K562 (cell line): ENCODE measurements at regions not wholly inside any gene's neighbourhood (a gene's known extent, or its start where the extent isn't known, plus 50 kb on each side); places are given as distances from the start of the nearest gene placed in this dataset.

ENCODE experiments used
- ATAC-seq: fragments of 200-7000 bp; cut with Tn5 transposase; 3 replicates; pipeline ENCODE4 v1.9.1; 2020; ENCODE audit warnings: moderate library complexity
- BruUV-seq: library from RNA; stranded (reverse); fragments of 400-500 nt; replicated peaks from 2 replicates; lab custom pipeline; 2021; lab: Mats Ljungman, UMichigan
- CTCF ChIA-PET: fragments of 300-600 bp; formaldehyde crosslinking; extraction: SDS; loops from one replicate; lab custom pipeline; 2021; ENCODE audit warnings: low intra/inter-chr PET ratio; lab: Yijun Ruan, JAX
- POLR2A ChIA-PET: fragments of 300-600, 350-650 bp; sonication (Branson Sonifier 250); formaldehyde crosslinking; extraction: SDS; loops from one replicate; lab custom pipeline; 2021; ENCODE audit warnings: antibody characterized with exemption, inconsistent platforms; lab: Yijun Ruan, JAX
- DNase-seq, 4 experiments: peaks; one replicate each; pipeline versions ENCODE4 v3.0.0 to v3.0.0-alpha.2; 2011 to 2018; ENCODE audit warnings: low spot score in 3 of 4, mixed read lengths in 3 of 4; ENCODE audit errors: extremely low read depth in 1 of 4
- FAIRE-seq: peaks from 2 replicates; lab custom pipeline; 2011; peaks lifted over from hg19 to GRCh38; lab: Jason Lieb, UNC
- H2AFZ ChIP-seq: 2 replicates; pipeline ENCODE4 v1.6.0; 2011; ENCODE audit warnings: low read depth, low read length, control low read depth, inconsistent platforms
- H3K27ac ChIP-seq: fragments of 200-600 bp; 3 replicates; pipeline ENCODE4 v1.8.0; 2011; ENCODE audit warnings: low read depth, mild to moderate bottlenecking, control low read depth, inconsistent platforms, low read length, moderate library complexity, mixed read lengths; ENCODE audit errors: extremely low read depth
- H3K27me3 ChIP-seq, 2 experiments: fragments of 300-600 bp in 1 of 2; 2 replicates in 1 of 2; 3 replicates in 1 of 2; pipeline versions ENCODE4 v1.6.0 to v1.8.0; 2011; ENCODE audit warnings: inconsistent platforms in 2 of 2, low read length in 2 of 2, mild to moderate bottlenecking in 1 of 2, mixed read lengths in 1 of 2, moderate library complexity in 1 of 2; ENCODE audit not compliant: control insufficient read depth in 2 of 2, insufficient read depth in 2 of 2
- H3K36me3 ChIP-seq: fragments of 300-600 bp; 3 replicates; pipeline ENCODE4 v1.8.0; 2011; ENCODE audit warnings: mild to moderate bottlenecking, low read length, inconsistent platforms; ENCODE audit not compliant: control insufficient read depth, insufficient read depth
- H3K4me1 ChIP-seq, 2 experiments: fragments of 200-600 bp in 1 of 2; replicated peaks in 1 of 2; 2 replicates in 1 of 2; 3 replicates in 1 of 2; pipeline versions ENCODE4 v1.5.1 to v1.8.0; 2011; ENCODE audit warnings: inconsistent platforms in 2 of 2, low read length in 2 of 2, mild to moderate bottlenecking in 1 of 2, mixed read lengths in 1 of 2, moderate library complexity in 1 of 2; ENCODE audit not compliant: control insufficient read depth in 2 of 2, insufficient read depth in 2 of 2
- H3K4me2 ChIP-seq: 2 replicates; pipeline ENCODE4 v1.6.1; 2011; ENCODE audit warnings: low read length, control low read depth, inconsistent platforms, mixed read lengths; ENCODE audit not compliant: insufficient read depth
- H3K4me3 ChIP-seq: fragments of 200-600 bp; sonication (generic), shearing (Covaris generic); 2 replicates; pipeline ENCODE4 v1.5.1; 2016; ENCODE audit warnings: control low read depth, inconsistent platforms
- H3K79me2 ChIP-seq: fragments of 200-600 bp; 3 replicates; pipeline ENCODE4 v1.8.0; 2011; ENCODE audit warnings: low read length, inconsistent platforms; ENCODE audit not compliant: control insufficient read depth, insufficient read depth
- H3K9ac ChIP-seq, 2 experiments: 2 replicates each; pipeline versions ENCODE4 v1.6.0 to v1.6.1; 2011; ENCODE audit warnings: low read depth in 2 of 2, low read length in 2 of 2, control low read depth in 1 of 2, inconsistent platforms in 1 of 2, mild to moderate bottlenecking in 1 of 2, mixed read lengths in 1 of 2; ENCODE audit not compliant: insufficient read depth in 1 of 2
- H3K9me1 ChIP-seq: one replicate; pipeline ENCODE4 v1.6.0; 2011; ENCODE audit warnings: inconsistent platforms, mild to moderate bottlenecking, low read length, moderate library complexity; ENCODE audit not compliant: control insufficient read depth, insufficient read depth
- H3K9me3 ChIP-seq: replicated peaks from 2 replicates; pipeline ENCODE4 v1.5.1; 2011; ENCODE audit warnings: low read depth, low read length, inconsistent platforms; ENCODE audit not compliant: control insufficient read depth, insufficient read depth
- H4K20me1 ChIP-seq: replicated peaks from 2 replicates; pipeline ENCODE4 v1.6.1; 2011; ENCODE audit warnings: low read length, inconsistent platforms, mixed read lengths; ENCODE audit not compliant: control insufficient read depth, insufficient read depth
- ASH1L ChIP-seq: fragments of 450-650 bp; IDR thresholded peaks from 2 replicates; pipeline ENCODE4 v1.6.1; 2018; ENCODE audit warnings: borderline replicate concordance, mild to moderate bottlenecking, low read depth; ENCODE audit not compliant: partially characterized antibody
- BRF1 ChIP-seq: IDR thresholded peaks from 3 replicates; pipeline ENCODE4 v1.6.1; 2011; ENCODE audit warnings: borderline replicate concordance, mild to moderate bottlenecking; ENCODE audit not compliant: insufficient read length; ENCODE audit errors: extremely low read depth
- CBFA2T2 ChIP-seq: fragments of 450-650 bp; conservative IDR thresholded peaks from 2 replicates; pipeline ENCODE4 v1.6.1; 2017; ENCODE audit warnings: mild to moderate bottlenecking
- CHD2 ChIP-seq: IDR thresholded peaks from 2 replicates; pipeline ENCODE4 v1.6.1; 2011; ENCODE audit warnings: low read depth, low read length
- E2F3 ChIP-seq: fragments of 250-450 bp; sonication (Bioruptor Pico); IDR thresholded peaks from 2 replicates; pipeline ENCODE4 v1.4.0; 2020; ENCODE audit warnings: mild to moderate bottlenecking
- FOXJ2 ChIP-seq: fragments of 200-800 bp; sonication (Bioruptor generic); IDR thresholded peaks from 2 replicates; pipeline ENCODE4 v1.6.1; 2016; ENCODE audit warnings: missing genetic modification characterization, missing compliant biosample characterization
- HNRNPUL1 ChIP-seq: fragments of 200-400 bp; formaldehyde crosslinking; IDR thresholded peaks from 2 replicates; pipeline ENCODE4 v1.6.1; 2017; ENCODE audit warnings: low read length
- HSF4 ChIP-seq: fragments of 250-450 bp; sonication (Bioruptor Pico); IDR thresholded peaks from 2 replicates; pipeline ENCODE4 v2.1.2; 2022; ENCODE audit warnings: mild to moderate bottlenecking, moderate library complexity, borderline replicate concordance
- JUN ChIP-seq, 2 experiments: sonication (generic) in 1 of 2; formaldehyde crosslinking in 1 of 2; IDR thresholded peaks; 2 replicates each; pipeline versions ENCODE4 v1.6.1 to v1.8.0; 2012 to 2022; ENCODE audit warnings: borderline replicate concordance in 2 of 2, mild to moderate bottlenecking in 2 of 2, improper control_type of control experiment in 1 of 2, low read depth in 1 of 2, low read length in 1 of 2, missing genetic modification reagents in 1 of 2
- JUNB ChIP-seq: fragments of 450-650 bp; formaldehyde crosslinking; conservative IDR thresholded peaks from 2 replicates; pipeline ENCODE4 v1.4.0; 2020; ENCODE audit warnings: mild to moderate bottlenecking
- MTA2 ChIP-seq: fragments of 450-650 bp; IDR thresholded peaks from 2 replicates; pipeline ENCODE4 v1.6.1; 2016; ENCODE audit warnings: low read depth
- NFE2 ChIP-seq: IDR thresholded peaks from 2 replicates; pipeline ENCODE4 v1.6.1; 2014; ENCODE audit warnings: antibody characterized with exemption, low read depth
- RFX7 ChIP-seq: fragments of 250-450 bp; sonication (Bioruptor Pico); IDR thresholded peaks from 2 replicates; pipeline ENCODE4 v1.5.1; 2021; ENCODE audit warnings: mild to moderate bottlenecking
- RHOXF2B ChIP-seq: fragments of 250-450 bp; sonication (Bioruptor Pico); conservative IDR thresholded peaks from 2 replicates; pipeline ENCODE4 v1.5.1; 2021
- ZNF583 ChIP-seq: fragments of 250-450 bp; sonication (Bioruptor Pico); IDR thresholded peaks from 2 replicates; pipeline ENCODE4 v1.4.0; 2020
- in situ Hi-C: fragments of 300-500 bp; cut with MboI; formaldehyde crosslinking; loops from 4 replicates; pipeline ENCODE4 v1.15.0; 2018; ENCODE audit warnings: inconsistent platforms, mixed read lengths
- intact Hi-C: fragments of 100-400 bp; cut with micrococcal nuclease; formaldehyde crosslinking; loops from 2 replicates; pipeline ENCODE4 v1.14.2; 2022
- TF ChIP-seq, protein P1 (sequence below): fragments of 450-650 bp; formaldehyde crosslinking; IDR thresholded peaks from 2 replicates; pipeline ENCODE4 v1.4.0; 2020; ENCODE audit warnings: mild to moderate bottlenecking
- TF ChIP-seq, protein P2 (sequence below), 2 experiments: fragments of 450-650 bp; conservative IDR thresholded peaks; 2 replicates each; pipeline ENCODE4 v1.6.1; 2017; ENCODE audit warnings: mild to moderate bottlenecking in 2 of 2, moderate library complexity in 2 of 2

DNA sequence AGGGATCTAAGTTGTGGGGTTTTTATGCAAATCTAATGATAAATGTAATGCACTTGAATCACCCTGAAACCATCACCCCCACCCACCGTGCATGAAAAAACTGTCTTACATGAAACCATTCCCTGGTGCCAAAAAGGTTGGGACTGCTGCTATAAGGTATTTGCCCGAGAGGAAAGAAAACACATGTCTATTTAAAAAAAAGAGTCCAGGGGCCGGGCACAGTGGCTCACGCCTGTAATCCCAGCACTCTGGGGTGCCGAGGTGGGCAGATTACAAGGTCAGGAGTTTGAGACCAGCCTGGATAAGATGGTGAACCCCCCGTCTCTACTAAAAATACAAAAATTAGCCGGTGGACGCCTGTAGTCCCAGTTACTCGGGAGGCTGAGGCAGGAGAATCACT, 1372.8 kb upstream of the CDH2 start (continued):
- no peak for TF ChIP-seq MTA2
- TF ChIP-seq HSF4 (CRISPR knock-in tag), result no peak

DNA sequence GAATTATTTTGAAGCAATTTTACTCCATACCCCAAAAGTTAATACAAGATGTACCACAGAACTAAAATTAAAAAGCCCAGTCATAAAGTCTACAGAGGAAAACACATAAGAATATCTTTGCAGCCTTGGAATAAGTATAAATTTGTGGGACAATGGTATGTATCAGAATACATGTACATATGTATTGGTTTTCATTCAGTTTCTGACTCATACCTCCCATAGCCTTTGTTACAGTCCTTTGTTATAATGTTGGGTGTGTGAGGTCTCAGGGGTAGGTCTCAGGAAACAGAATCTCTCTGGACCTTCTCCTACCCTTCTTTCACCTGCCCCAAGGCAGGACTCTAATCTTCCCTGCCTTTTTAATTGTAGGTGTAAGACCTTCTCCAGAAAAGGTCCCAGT, 1370.7 kb upstream of the CDH2 start:
- no peaks in the 10 kb centered on the region for H4K20me1 ChIP-seq
- no peaks in the 10 kb centered on the region for H3K79me2 ChIP-seq
- CTCF ChIA-PET, result no interaction called here
- no peak overlapping the region for H3K27ac ChIP-seq
- no TSS peak for BruUV-seq
- no peak overlapping the region for H3K9ac ChIP-seq
- no peak overlapping the region for H3K4me2 ChIP-seq
- DNase-seq (no peak), ATAC-seq (no peak), FAIRE-seq (no peak)
- in situ Hi-C loops (no loop called here), intact Hi-C loops (no loop called here)
- H3K4me1 ChIP-seq, result no peaks in the 10 kb centered on the region
- no peak overlapping the region for H3K4me3 ChIP-seq
- no peak overlapping the region for H2AFZ ChIP-seq
- POLR2A ChIA-PET, result no interaction called here
- no peaks in the 10 kb centered on the region for H3K9me3 ChIP-seq
- H3K27me3 ChIP-seq, result no peaks in the 10 kb centered on the region
- TF ChIP-seq RHOXF2B (CRISPR knock-in tag), result no peak
- no peak for TF ChIP-seq HNRNPUL1
- TF ChIP-seq JUNB (CRISPR knock-in tag), result no peak
- no peak for TF ChIP-seq CBFA2T2
- no peak for TF ChIP-seq JUN (IDR thresholded peaks at IDR 0.05; ENCODE audit: borderline replicate concordance, low read depth, low read length)
- TF ChIP-seq JUN (CRISPR knock-in tag; IDR thresholded peaks at IDR 0.05; ENCODE audit: borderline replicate concordance), result no peak
- no peak for TF ChIP-seq ASH1L
- TF ChIP-seq CHD2, result no peak
- no peak for TF ChIP-seq BRF1
- TF ChIP-seq, protein P1, sequence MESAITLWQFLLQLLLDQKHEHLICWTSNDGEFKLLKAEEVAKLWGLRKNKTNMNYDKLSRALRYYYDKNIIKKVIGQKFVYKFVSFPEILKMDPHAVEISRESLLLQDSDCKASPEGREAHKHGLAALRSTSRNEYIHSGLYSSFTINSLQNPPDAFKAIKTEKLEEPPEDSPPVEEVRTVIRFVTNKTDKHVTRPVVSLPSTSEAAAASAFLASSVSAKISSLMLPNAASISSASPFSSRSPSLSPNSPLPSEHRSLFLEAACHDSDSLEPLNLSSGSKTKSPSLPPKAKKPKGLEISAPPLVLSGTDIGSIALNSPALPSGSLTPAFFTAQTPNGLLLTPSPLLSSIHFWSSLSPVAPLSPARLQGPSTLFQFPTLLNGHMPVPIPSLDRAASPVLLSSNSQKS, result no peak
- TF ChIP-seq, protein P2, sequence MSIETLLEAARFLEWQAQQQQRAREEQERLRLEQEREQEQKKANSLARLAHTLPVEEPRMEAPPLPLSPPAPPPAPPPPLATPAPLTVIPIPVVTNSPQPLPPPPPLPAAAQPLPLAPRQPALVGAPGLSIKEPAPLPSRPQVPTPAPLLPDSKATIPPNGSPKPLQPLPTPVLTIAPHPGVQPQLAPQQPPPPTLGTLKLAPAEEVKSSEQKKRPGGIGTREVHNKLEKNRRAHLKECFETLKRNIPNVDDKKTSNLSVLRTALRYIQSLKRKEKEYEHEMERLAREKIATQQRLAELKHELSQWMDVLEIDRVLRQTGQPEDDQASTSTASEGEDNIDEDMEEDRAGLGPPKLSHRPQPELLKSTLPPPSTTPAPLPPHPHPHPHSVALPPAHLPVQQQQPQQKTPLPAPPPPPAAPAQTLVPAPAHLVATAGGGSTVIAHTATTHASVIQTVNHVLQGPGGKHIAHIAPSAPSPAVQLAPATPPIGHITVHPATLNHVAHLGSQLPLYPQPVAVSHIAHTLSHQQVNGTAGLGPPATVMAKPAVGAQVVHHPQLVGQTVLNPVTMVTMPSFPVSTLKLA (conservative IDR thresholded peaks at IDR 0.05), result no peak
- TF ChIP-seq RFX7, result no peak
- TF ChIP-seq E2F3 (CRISPR knock-in tag), result no peak
- TF ChIP-seq ZNF583 (CRISPR knock-in tag), result no peak
- TF ChIP-seq FOXJ2 (tag), result no peak
- TF ChIP-seq NFE2, result no peak
- TF ChIP-seq, all 486 proteins: peak for 0
- Histone ChIP-seq H3K9me1 (no peaks in the 10 kb centered on the region), H3K36me3 (no peaks in the 10 kb centered on the region)
